Liver (tissue), 7 donors: ENCODE measurements at regions not wholly inside any gene's neighbourhood (a gene's known extent, or its start where the extent isn't known, plus 50 kb on each side); places are given as distances from the start of the nearest gene placed in this dataset.
"Not testable (repeated sequence)": the region's sequence is repeated elsewhere in the genome, so short reads cannot be mapped to it uniquely, and the experiment has no call there.

Source experiments
- DNase-seq: peaks from one replicate; pipeline ENCODE4 v3.0.0-alpha.2; 2017; ENCODE audit warnings: low spot score
- H3K27ac ChIP-seq, 2 donors: one replicate each; pipeline ENCODE4 v1.7.0; 2013; ENCODE audit warnings: inconsistent platforms in 2 of 2, low read length in 2 of 2, control low read depth in 1 of 2, low read depth in 1 of 2, mild to moderate bottlenecking in 1 of 2
- H3K27me3 ChIP-seq, 4 donors: one replicate each; pipeline versions ENCODE4 v1.6.1 to v1.7.0; 2013; ENCODE audit warnings: low read length in 3 of 4, inconsistent platforms in 1 of 4, mild to moderate bottlenecking in 1 of 4, moderate library complexity in 1 of 4; ENCODE audit not compliant: control insufficient read depth in 4 of 4, insufficient read depth in 4 of 4
- H3K36me3 ChIP-seq, 4 donors: one replicate each; pipeline versions ENCODE4 v1.6.1 to v1.7.0; 2013; ENCODE audit warnings: low read length in 3 of 4, mild to moderate bottlenecking in 3 of 4, low read depth in 1 of 4, moderate library complexity in 1 of 4; ENCODE audit not compliant: control insufficient read depth in 4 of 4, insufficient read depth in 3 of 4
- H3K4me1 ChIP-seq, 4 donors: one replicate each; pipeline versions ENCODE4 v1.6.1 to v1.7.0; 2013; ENCODE audit warnings: low read length in 3 of 4, mild to moderate bottlenecking in 3 of 4, moderate library complexity in 1 of 4; ENCODE audit not compliant: control insufficient read depth in 4 of 4, insufficient read depth in 4 of 4
- H3K4me3 ChIP-seq, 3 donors: one replicate each; pipeline versions ENCODE4 v1.6.1 to v1.7.0; 2013; ENCODE audit warnings: low read length in 3 of 3, control low read depth in 1 of 3, low read depth in 1 of 3, mild to moderate bottlenecking in 1 of 3
- H3K9ac ChIP-seq, 2 donors: one replicate each; pipeline ENCODE4 v1.7.0; 2013; ENCODE audit warnings: low read length in 2 of 2, mild to moderate bottlenecking in 2 of 2, moderate library complexity in 2 of 2, control low read depth in 1 of 2, low read depth in 1 of 2
- H3K9me3 ChIP-seq, 4 donors: one replicate each; pipeline versions ENCODE4 v1.6.1 to v1.7.0; 2013; ENCODE audit warnings: low read length in 3 of 4; ENCODE audit not compliant: control insufficient read depth in 4 of 4
- ATF3 ChIP-seq: IDR thresholded peaks from 2 replicates; pipeline ENCODE4 v1.6.1; 2016; ENCODE audit warnings: antibody characterized with exemption
- FOXA1 ChIP-seq: IDR thresholded peaks from 2 replicates; pipeline ENCODE4 v1.6.1; 2016; ENCODE audit warnings: antibody characterized with exemption
- FOXA2 ChIP-seq: IDR thresholded peaks from 2 replicates; pipeline ENCODE4 v1.6.1; 2016; ENCODE audit warnings: antibody characterized with exemption
- GABPA ChIP-seq, 2 donors: IDR thresholded peaks in 1 of 2; conservative IDR thresholded peaks in 1 of 2; 2 replicates each; pipeline ENCODE4 v1.6.1; 2016; ENCODE audit warnings: antibody characterized with exemption in 2 of 2, mild to moderate bottlenecking in 1 of 2, moderate library complexity in 1 of 2
- HNF4A ChIP-seq, 2 donors: conservative IDR thresholded peaks; 2 replicates each; pipeline ENCODE4 v1.6.1; 2016; ENCODE audit warnings: antibody characterized with exemption in 2 of 2, mild to moderate bottlenecking in 2 of 2
- HNF4G ChIP-seq: IDR thresholded peaks from 2 replicates; pipeline ENCODE4 v1.6.1; 2016; ENCODE audit warnings: antibody characterized with exemption
- JUND ChIP-seq, 2 donors: IDR thresholded peaks; 2 replicates each; pipeline ENCODE4 v1.6.1; 2016; ENCODE audit warnings: antibody characterized with exemption in 2 of 2
- NR2F2 ChIP-seq: IDR thresholded peaks from 2 replicates; pipeline ENCODE4 v1.6.1; 2016; ENCODE audit warnings: antibody characterized with exemption
- REST ChIP-seq: IDR thresholded peaks from 2 replicates; pipeline ENCODE4 v1.6.1; 2016; ENCODE audit warnings: antibody characterized with exemption, mild to moderate bottlenecking
- RXRA ChIP-seq, 2 donors: IDR thresholded peaks; 2 replicates each; pipeline ENCODE4 v1.6.1; 2017 to 2018; ENCODE audit warnings: antibody characterized with exemption in 2 of 2, mild to moderate bottlenecking in 1 of 2
- TAF1 ChIP-seq: conservative IDR thresholded peaks from 2 replicates; pipeline ENCODE4 v1.6.1; 2016; ENCODE audit warnings: antibody characterized with exemption, mild to moderate bottlenecking
- YY1 ChIP-seq: IDR thresholded peaks from 2 replicates; pipeline ENCODE4 v1.6.1; 2016; ENCODE audit warnings: antibody characterized with exemption, mild to moderate bottlenecking
- WGBS: extraction: QIAGEN DNeasy Blood & Tissue Kit; methylation state at CpG from one replicate; pipeline ENCODE4 v1.1.7; 2013; 5-methylcytosine and 5-hydroxymethylcytosine counted together
- TF ChIP-seq, protein P1 (sequence below): IDR thresholded peaks from 2 replicates; pipeline ENCODE4 v1.6.1; 2016; ENCODE audit warnings: antibody characterized with exemption
- donor health status: healthy.
- donor health status: healthy.
- donor health status: healthy.
- donor health status: healthy.

DNA sequence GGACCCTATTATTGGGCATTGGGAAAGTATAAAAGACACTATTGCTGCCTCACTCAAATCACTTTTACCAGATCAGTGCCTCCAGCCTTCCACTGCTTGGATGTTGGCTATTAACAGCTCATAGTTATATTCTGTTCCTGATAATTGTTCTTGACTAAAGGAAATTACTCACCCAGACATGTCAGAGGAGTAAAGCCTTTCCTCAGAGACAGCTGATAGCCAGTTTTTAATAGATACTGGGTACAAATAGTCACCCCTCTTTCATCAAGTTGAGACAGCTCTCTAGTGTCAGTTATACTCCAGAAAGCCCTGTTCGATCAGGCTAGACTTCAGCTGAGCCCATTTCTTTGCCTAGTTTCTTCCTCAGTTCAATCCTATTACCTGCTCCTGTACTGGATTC lies 876.1 kb upstream of the B3GALT2 start:
- no peak overlapping the region for H3K9ac ChIP-seq
- H3K27ac ChIP-seq, result no peak overlapping the region
- no peak overlapping the region for H3K4me3 ChIP-seq
- H3K9me3 ChIP-seq, result no peaks in the 10 kb centered on the region
- 92% methylated on average over 1 of the region's 1 CpG for WGBS
- no peaks in the 10 kb centered on the region for H3K27me3 ChIP-seq
- DNase-seq, result no peak
- TF ChIP-seq JUND (IDR thresholded peaks at IDR 0.05) (no peak), REST (no peak), HNF4G (no peak), HNF4A (conservative IDR thresholded peaks at IDR 0.05) (no peak), FOXA2 (no peak), YY1 (no peak), GABPA (IDR thresholded peaks at IDR 0.05 in 1 of 2, conservative IDR thresholded peaks at IDR 0.05 in 1 of 2) (no peak), TAF1 (no peak), ATF3 (no peak), FOXA1 (no peak), RXRA (IDR thresholded peaks at IDR 0.05) (no peak), NR2F2 (no peak)
- TF ChIP-seq, protein P1, sequence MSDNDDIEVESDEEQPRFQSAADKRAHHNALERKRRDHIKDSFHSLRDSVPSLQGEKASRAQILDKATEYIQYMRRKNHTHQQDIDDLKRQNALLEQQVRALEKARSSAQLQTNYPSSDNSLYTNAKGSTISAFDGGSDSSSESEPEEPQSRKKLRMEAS, result no peak
- no peaks in the 10 kb centered on the region for H3K36me3 ChIP-seq
- H3K4me1 ChIP-seq, result no peaks in the 10 kb centered on the region

DNA sequence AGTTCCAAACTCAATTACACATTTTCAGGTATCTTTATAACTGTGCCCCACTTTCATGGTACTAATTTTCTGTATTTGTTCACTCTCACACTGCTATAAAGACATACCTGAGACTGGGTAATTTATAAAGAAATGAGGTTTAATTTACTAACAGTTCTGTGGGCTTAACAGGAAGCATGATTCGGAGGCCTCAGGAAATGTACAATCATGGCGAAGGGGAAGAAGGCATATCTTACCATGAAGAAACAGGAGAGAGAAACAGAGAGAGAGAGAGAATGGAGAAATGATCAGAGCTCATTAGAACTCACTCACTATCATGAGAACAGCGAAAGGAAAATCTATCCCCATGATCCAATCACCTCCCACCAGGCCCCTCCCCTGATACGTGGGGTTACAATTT lies 874.1 kb upstream of the B3GALT2 start:
- no peak for TF ChIP-seq GABPA (IDR thresholded peaks at IDR 0.05 in 1 of 2, conservative IDR thresholded peaks at IDR 0.05 in 1 of 2)
- WGBS, result 86% methylated on average over 4 of the region's 4 CpGs
- Histone ChIP-seq H3K27ac (no peak overlapping the region), H3K4me3 (no peak overlapping the region), H3K27me3 (no peaks in the 10 kb centered on the region), H3K9me3 (no peaks in the 10 kb centered on the region), H3K4me1 (peaks cover 2 to 10% (median 6%) of the 10 kb centered on the region in 4 donors), H3K36me3 (no peaks in the 10 kb centered on the region), H3K9ac (no peak overlapping the region)
- no peak for DNase-seq

DNA sequence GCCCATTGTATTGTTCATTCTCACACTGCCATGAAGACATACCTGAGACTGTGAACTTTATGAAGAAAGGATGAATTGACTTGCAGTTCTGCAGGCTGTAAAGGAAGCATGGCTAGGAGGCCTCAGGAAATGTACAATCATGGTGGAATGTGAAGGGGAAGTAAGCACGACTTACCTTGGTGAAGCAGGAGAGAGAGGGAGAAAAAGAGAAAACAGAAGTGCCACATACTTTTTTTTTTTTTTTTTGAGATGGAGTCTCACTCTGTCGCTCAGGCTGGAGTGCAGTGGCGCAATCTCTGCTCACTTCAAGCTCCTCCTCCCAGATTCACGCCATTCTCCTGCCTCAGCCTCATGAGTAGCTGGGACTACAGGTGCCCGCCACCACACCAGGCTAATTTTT lies 871.9 kb upstream of the B3GALT2 start:
- not testable (repeated sequence) for H3K27me3 ChIP-seq, H3K27ac ChIP-seq, H3K9ac ChIP-seq, H3K4me3 ChIP-seq, H3K9me3 ChIP-seq, H3K4me1 ChIP-seq, DNase-seq, H3K36me3 ChIP-seq
- 94% methylated on average over 5 of the region's 5 CpGs for WGBS
